ENCODE measurements at regions not wholly inside any gene's neighbourhood (a gene's known extent, or its start where the extent isn't known, plus 50 kb on each side); places are given as distances from the start of the nearest gene placed in this dataset.

DNA sequence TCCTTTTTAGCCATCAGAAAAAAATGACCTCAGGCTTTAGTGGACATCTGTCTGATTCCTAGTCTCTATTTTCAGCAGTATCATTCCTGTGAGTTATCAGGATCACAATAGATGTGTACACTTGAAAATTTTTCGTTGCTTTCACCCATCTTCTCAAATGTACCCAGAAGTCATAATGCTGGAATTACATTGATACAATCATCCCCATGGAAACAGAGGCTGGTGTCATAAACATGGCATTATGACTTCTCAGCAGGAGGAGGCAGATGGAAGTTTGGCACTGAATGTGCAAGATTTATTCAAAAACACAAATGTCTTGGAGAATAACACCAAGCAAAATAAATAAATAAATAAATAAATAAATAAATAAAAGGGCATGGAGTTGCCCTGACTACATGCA, 292.5 kb downstream of the PHKB start:
- no peak for DNase-seq

All from AML-193 (cell line).